ENCODE measurements at regions not wholly inside any gene's neighbourhood (a gene's known extent, or its start where the extent isn't known, plus 50 kb on each side); places are given as distances from the start of the nearest gene placed in this dataset.

DNA sequence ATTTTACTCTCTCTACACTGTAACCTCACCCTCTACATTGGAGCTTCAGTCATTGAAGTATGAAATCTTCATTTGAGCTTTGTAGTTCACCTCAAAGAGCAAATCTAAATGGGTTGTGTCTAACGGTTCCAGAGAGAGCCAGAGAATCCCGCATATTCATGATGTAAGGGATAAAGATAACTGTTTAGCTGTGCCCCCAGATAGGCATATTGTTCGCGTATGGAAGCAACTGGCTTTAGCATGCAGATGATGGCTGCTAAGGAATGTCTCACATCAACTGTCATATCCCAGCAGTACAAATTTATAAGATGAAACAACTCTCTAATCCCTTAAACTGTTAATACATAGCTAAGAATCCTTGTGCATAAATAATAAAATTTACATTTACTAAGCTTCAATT lies 412.7 kb upstream of the ROBO2 start:
- Histone ChIP-seq H3K9me2 (no peaks in the 10 kb centered on the region), H3K9ac (no peak overlapping the region), H3K79me2 (ENCODE audit: insufficient read depth) (no peaks in the 10 kb centered on the region), H3K9me3 (no peaks in the 10 kb centered on the region), H3F3A (replicated peaks; ENCODE audit: insufficient read depth) (no peaks in the 10 kb centered on the region), H3K27me3 (ENCODE audit: insufficient read depth) (no peaks in the 10 kb centered on the region), H3K36me3 (replicated peaks in 1 of 2; ENCODE audit: control insufficient read depth in 1 of 2, insufficient read depth in 2 of 2, low read length in 1 of 2) (no peaks in the 10 kb centered on the region), H2AFZ (ENCODE audit: low read depth) (no peak overlapping the region), H4K20me1 (ENCODE audit: insufficient read depth) (no peaks in the 10 kb centered on the region), H3K4me1 (ENCODE audit: control insufficient read depth in 1 of 2, insufficient read depth in 2 of 2, low read depth in 1 of 2, low read length in 1 of 2) (no peaks in the 10 kb centered on the region), H3K4me3 (ENCODE audit: low read depth in 2 of 2, low read length in 1 of 2) (no peak overlapping the region), H3K4me2 (no peak overlapping the region), H3K27ac (ENCODE audit: low read depth in 2 of 2, low read length in 1 of 2) (no peak overlapping the region)
- POLR2A ChIA-PET: no interaction called here
- no peak for DNase-seq
- TF ChIP-seq, protein P1, sequence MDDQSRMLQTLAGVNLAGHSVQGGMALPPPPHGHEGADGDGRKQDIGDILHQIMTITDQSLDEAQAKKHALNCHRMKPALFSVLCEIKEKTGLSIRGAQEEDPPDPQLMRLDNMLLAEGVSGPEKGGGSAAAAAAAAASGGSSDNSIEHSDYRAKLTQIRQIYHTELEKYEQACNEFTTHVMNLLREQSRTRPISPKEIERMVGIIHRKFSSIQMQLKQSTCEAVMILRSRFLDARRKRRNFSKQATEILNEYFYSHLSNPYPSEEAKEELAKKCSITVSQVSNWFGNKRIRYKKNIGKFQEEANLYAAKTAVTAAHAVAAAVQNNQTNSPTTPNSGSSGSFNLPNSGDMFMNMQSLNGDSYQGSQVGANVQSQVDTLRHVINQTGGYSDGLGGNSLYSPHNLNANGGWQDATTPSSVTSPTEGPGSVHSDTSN (IDR thresholded peaks at IDR 0.05): no peak
- TF ChIP-seq MXI1 (IDR thresholded peaks at IDR 0.05; ENCODE audit: low read depth, low read length) (no peak), ELF1 (IDR thresholded peaks at IDR 0.05) (no peak), NFIC (IDR thresholded peaks at IDR 0.05; ENCODE audit: borderline replicate concordance) (no peak), RXRA (IDR thresholded peaks at IDR 0.05; ENCODE audit: borderline replicate concordance, low read depth) (no peak), FOXM1 (IDR thresholded peaks at IDR 0.05; ENCODE audit: low read depth) (no peak), GABPA (IDR thresholded peaks at IDR 0.05; ENCODE audit: low read depth) (no peak), CHD2 (IDR thresholded peaks at IDR 0.05; ENCODE audit: low read length, partially characterized antibody) (no peak), MEF2A (IDR thresholded peaks at IDR 0.05; ENCODE audit: borderline replicate concordance, low read depth) (no peak), TCF12 (IDR thresholded peaks at IDR 0.05) (no peak), FOXJ3 (CRISPR knock-in tag; IDR thresholded peaks at IDR 0.05) (no peak)
- TF ChIP-seq, protein P2, sequence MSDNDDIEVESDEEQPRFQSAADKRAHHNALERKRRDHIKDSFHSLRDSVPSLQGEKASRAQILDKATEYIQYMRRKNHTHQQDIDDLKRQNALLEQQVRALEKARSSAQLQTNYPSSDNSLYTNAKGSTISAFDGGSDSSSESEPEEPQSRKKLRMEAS (IDR thresholded peaks at IDR 0.05; ENCODE audit: low read depth): no peak
- CTCF ChIA-PET: interaction anchor here (1.2 kb wide), 1 partner anchor 37 kb away, joined by 3 read pairs; no protein-coding TSS in a partner anchor
- WGBS (ENCODE audit: low lambda C conversion rate): 50% methylated on average over 4 of the region's 4 CpGs

DNA sequence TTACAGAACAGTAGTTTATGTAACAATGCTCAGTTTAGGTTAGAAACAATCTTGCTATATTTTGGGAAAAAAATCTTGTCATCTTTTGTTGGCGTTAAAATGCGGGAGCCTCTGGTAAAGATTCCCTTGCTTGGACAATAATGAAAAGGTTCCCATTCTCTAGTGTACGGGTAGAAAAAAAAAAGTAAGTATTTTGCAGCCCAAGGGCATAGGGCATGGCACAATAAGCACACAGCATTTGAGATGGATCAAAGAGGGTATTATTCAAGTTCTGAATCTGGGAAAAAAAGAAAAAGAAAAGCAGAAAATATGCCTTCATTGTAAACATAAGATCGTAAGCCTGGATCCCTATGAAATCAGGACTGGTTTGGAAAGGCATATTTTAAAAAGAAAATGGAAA lies 408.6 kb upstream of the ROBO2 start:
- Histone ChIP-seq H3K79me2 (ENCODE audit: insufficient read depth) (no peaks in the 10 kb centered on the region), H3K27me3 (ENCODE audit: insufficient read depth) (no peaks in the 10 kb centered on the region), H3K9ac (no peak overlapping the region), H4K20me1 (ENCODE audit: insufficient read depth) (no peaks in the 10 kb centered on the region), H2AFZ (ENCODE audit: low read depth) (no peak overlapping the region), H3K9me2 (no peaks in the 10 kb centered on the region), H3F3A (replicated peaks; ENCODE audit: insufficient read depth) (no peaks in the 10 kb centered on the region), H3K4me3 (ENCODE audit: low read depth in 2 of 2, low read length in 1 of 2) (no peak overlapping the region), H3K9me3 (no peaks in the 10 kb centered on the region), H3K4me2 (no peak overlapping the region), H3K27ac (ENCODE audit: low read depth in 2 of 2, low read length in 1 of 2) (no peak overlapping the region), H3K36me3 (replicated peaks in 1 of 2; ENCODE audit: control insufficient read depth in 1 of 2, insufficient read depth in 2 of 2, low read length in 1 of 2) (no peaks in the 10 kb centered on the region), H3K4me1 (ENCODE audit: control insufficient read depth in 1 of 2, insufficient read depth in 2 of 2, low read depth in 1 of 2, low read length in 1 of 2) (no peaks in the 10 kb centered on the region)
- POLR2A ChIA-PET: no interaction called here
- 57% methylated on average over 4 of the region's 4 CpGs for WGBS (ENCODE audit: low lambda C conversion rate)
- TF ChIP-seq, protein P3, sequence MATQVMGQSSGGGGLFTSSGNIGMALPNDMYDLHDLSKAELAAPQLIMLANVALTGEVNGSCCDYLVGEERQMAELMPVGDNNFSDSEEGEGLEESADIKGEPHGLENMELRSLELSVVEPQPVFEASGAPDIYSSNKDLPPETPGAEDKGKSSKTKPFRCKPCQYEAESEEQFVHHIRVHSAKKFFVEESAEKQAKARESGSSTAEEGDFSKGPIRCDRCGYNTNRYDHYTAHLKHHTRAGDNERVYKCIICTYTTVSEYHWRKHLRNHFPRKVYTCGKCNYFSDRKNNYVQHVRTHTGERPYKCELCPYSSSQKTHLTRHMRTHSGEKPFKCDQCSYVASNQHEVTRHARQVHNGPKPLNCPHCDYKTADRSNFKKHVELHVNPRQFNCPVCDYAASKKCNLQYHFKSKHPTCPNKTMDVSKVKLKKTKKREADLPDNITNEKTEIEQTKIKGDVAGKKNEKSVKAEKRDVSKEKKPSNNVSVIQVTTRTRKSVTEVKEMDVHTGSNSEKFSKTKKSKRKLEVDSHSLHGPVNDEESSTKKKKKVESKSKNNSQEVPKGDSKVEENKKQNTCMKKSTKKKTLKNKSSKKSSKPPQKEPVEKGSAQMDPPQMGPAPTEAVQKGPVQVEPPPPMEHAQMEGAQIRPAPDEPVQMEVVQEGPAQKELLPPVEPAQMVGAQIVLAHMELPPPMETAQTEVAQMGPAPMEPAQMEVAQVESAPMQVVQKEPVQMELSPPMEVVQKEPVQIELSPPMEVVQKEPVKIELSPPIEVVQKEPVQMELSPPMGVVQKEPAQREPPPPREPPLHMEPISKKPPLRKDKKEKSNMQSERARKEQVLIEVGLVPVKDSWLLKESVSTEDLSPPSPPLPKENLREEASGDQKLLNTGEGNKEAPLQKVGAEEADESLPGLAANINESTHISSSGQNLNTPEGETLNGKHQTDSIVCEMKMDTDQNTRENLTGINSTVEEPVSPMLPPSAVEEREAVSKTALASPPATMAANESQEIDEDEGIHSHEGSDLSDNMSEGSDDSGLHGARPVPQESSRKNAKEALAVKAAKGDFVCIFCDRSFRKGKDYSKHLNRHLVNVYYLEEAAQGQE (IDR thresholded peaks at IDR 0.05; ENCODE audit: low read depth, low read length): no peak
- TF ChIP-seq RCOR1 (IDR thresholded peaks at IDR 0.05; ENCODE audit: low read length): no peak
- TF ChIP-seq JUND (IDR thresholded peaks at IDR 0.05): no peak
- TF ChIP-seq TAF1 (IDR thresholded peaks at IDR 0.05; ENCODE audit: borderline replicate concordance, low read depth, low read length): no peak
- TF ChIP-seq RFX5 (IDR thresholded peaks at IDR 0.05; ENCODE audit: low read length): no peak
- CTCF ChIA-PET: no interaction called here
- no peak for DNase-seq
